Amniotic epithelial cell (primary cell): ENCODE measurements at regions not wholly inside any gene's neighbourhood (a gene's known extent, or its start where the extent isn't known, plus 50 kb on each side); places are given as distances from the start of the nearest gene placed in this dataset.
"Not testable (repeated sequence)": the region's sequence is repeated elsewhere in the genome, so short reads cannot be mapped to it uniquely, and the experiment has no call there.

Experiments
- DNase-seq: peaks from one replicate; pipeline ENCODE4 v3.0.0-alpha.2; 2010; ENCODE audit warnings: low read depth

GRCh38 chr4:112946127-112946526 lies 103.3 kb upstream of the ANK2 start:
- DNase-seq: no peak

DNA sequence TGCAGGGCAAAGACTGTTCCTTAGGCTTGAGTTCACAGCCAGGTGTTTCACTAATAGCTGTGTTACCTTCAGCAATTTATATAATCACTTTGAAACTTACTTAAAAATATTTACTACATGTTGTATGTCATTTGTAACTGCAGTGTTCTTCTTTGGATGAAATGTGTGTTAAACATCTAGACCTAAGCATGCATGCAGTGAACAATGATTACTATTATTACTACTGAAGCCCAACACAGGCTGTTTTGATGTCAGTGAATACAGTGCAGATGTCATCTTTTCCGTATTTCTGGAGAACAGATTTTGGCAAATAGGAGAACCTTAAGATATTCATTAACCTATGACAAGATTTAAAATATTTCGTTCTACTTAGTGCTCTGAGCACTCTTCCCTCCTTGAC lies 101.8 kb upstream of the ANK2 start:
- no peak for DNase-seq

- peak; percentile 19 for DNase-seq
Measured at GRCh38 chr4:112951362-112952312, 97.8 kb upstream of the ANK2 start.

GRCh38 chr4:112952313-112952700 lies 97.1 kb upstream of the ANK2 start:
- no peak for DNase-seq

DNA sequence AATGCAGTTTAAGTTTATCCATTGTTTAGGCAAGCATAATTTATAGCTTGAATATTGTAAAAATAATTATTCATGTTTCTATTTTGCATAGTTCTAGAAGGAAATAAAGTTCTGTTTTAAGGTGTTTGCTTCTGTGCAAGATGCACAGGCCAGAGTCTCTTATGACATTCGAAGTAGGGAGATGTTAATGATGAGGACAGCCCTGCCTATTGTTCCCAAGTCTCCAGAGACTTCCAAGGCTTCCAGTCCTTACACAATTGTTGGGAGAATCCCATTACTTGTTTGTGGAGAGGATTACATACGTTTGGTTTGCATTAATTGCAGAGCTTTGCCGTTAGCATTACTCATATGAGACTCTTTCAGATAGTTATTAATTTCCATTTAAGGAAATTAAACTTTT lies 96.2 kb upstream of the ANK2 start:
- no peak for DNase-seq

- DNase-seq: no peak
Measured at GRCh38 chr4:112954286-112954685, 95.2 kb upstream of the ANK2 start.

DNA sequence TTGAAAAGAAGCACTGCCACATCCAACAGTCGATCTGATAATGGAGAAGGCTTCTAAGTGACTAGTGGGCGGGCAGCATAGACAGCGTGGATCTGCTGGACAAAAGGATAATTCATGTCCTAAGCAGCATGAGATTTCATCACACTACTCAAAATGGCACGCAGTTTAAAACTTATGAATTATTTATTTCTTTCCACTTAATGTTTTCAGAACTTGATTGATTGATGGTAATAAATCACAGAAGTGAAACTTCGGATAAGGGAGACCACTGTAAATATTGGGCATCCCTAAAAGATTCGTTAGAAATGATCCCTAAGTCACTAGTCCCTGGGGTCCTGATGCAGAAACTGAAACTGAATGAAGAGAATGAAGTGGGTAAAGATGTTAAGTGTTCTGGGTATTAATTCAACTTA lies 93.0 kb upstream of the ANK2 start:
- DNase-seq: no peak

- not testable (repeated sequence) for DNase-seq
Measured at GRCh38 chr4:112957764-112958163, 91.7 kb upstream of the ANK2 start.

DNA sequence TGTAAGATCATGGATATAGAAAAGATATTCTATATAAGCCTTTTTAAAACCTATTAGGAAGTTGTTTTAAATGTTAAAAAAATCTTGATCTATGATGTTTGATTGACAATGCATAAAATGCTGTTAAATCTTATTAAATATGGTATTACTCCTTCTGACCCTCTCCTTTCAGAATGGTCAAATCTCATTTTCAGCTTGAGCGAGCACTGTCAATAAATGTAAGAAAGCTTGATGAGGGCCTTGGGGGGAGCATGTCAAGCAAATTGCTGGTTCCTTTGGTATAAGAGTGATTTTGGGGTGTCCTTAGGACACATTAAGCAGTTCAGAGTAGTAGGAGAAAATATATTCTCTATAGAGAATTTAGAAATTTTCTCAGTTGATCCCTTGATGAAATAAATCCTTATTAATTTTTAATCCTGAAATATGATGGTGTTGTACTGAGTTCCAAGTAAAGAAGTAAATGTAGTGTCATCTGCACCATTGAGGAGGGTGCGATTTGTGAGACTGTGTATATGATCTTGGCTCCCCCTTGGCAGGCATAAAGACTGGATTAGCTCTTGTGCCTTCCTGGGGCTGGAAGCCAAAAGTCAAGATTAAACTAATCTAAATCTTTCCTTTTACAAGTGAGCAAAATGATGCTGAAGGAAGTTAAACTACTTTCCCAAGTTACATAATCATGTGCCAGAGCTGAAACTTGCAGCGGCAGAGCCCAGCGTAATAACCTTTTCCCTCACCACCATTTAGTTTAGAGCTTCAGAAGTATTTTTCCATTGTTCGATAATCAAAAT lies 82.6 kb upstream of the ANK2 start:
- no peak for DNase-seq

DNA sequence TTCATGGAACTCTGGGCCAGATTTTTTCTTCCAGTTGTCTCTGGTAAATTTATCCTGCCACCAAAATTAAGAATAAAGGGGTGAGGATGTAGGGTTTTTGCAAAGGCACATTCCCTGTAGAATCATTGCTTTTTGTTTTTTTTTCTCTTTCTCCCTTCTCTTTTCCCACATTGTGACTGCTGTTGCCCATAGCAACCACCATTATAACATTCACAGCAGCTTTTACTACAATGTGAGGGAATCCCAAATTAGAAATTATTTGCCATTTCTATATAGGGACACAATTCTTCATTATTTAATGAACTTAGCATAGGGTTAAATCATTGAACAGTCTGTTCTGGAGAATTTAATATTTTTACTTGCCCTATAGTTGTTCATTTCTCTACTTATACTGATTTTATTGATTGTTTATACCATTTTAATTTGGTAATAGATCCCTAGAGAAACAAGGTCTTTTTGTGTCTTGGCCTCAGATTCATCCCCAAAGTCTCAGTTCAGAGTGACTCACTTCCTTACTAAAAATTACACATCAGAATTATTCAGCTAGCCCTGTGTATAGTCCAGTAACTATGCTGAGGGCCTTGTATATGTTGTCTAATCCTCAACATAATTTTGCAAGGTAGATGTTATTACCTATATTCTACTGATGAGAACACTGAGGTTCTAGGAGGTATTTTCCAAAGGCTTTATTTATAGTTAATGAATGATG lies 80.8 kb upstream of the ANK2 start:
- no peak for DNase-seq

DNA sequence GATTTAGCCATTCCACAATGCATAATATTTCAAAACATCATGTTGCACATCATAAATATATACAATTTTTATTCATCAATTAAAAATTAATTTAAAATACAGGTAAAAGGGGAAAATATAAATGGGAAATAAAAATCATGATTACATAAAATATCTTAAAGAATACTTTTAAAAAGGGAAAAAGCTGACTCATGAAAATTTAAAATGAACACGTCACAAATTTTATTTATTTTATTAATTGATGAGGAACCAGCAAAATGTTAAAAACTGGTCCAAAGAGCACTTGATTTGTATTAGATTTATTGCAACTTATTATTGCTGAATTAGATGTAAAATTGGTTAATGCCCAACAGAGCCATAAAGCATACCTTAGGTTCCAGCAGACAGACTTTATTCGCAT lies 78.5 kb upstream of the ANK2 start:
- DNase-seq: no peak

- no peak for DNase-seq
Measured at GRCh38 chr4:112973750-112974251, 75.7 kb upstream of the ANK2 start.

DNA sequence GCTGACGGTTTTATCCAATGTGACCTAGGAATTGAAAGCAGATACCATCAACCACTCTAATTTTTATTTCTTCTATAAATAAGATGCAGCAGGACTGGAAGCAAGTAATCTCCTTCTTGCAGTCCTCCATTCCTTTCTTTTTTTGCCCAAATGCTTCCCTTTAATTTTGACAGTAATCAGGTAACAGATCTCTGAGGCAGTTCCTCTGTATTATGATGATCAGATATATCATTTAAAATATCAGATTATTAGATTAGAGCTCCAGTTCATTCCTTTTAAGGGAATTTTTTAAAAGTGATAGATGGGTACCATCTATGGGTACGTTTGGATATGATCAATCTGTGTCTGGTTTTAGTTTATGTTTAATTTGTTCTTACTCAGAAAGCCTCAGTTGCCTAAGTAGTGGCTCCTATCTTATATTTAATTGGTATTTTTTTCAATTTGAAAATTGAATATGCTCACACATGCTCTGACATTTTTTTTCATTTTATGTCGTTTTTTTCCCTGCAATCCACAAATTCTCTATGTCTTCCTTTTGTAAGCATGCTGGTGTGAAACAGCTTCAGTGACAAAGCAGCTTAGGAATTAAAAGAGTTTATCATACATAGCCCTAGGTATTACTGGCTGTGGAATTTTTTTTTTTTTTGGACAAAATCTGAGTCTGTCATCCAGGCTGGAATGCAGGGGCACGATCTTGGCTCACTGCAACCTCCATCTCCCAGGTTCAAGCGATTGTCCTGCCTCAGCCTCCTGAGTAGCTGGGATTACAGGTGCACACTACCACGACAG lies 73.7 kb upstream of the ANK2 start:
- DNase-seq: no peak

- DNase-seq: peak; percentile 8
Measured at GRCh38 chr4:112978691-112979472, 70.6 kb upstream of the ANK2 start.

GRCh38 chr4:112979881-112980421 lies 69.5 kb upstream of the ANK2 start:
- no peak for DNase-seq

DNA sequence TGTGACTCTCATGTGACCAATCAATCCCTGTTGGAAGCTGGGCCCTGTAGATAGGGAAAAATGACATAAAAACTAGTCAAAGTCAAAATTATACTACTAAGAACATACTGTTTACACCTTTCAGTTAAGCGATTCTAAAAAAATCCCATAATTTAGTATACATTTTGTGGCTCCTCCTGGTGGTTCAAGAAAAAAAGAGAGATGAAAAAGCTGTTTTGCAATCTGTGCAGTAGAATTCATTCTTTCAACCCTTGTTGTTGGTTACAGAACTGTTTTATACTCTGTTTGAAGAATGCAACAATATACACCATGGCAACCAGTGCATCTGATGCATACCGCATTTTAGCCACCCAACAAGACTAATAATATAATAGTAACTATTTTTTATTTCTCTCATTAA lies 66.8 kb upstream of the ANK2 start:
- peak; percentile 20 for DNase-seq

GRCh38 chr4:112994732-112995464 lies 54.6 kb upstream of the ANK2 start:
- DNase-seq: no peak
